GM23248 (cell line): ENCODE measurements at regions not wholly inside any gene's neighbourhood (a gene's known extent, or its start where the extent isn't known, plus 50 kb on each side); places are given as distances from the start of the nearest gene placed in this dataset.

ENCODE experiments used
- DNase-seq: peaks from one replicate; pipeline ENCODE4 v3.0.0-alpha.2; 2015
- H2AFZ ChIP-seq: fragments of 200-600 bp; sonication (generic); 2 replicates; pipeline ENCODE4 v1.6.1; 2016; ENCODE audit warnings: antibody characterized with exemption
- H3F3A ChIP-seq: fragments of 200-600 bp; sonication (generic); 2 replicates; pipeline ENCODE4 v1.6.1; 2016; ENCODE audit warnings: mild to moderate bottlenecking, antibody characterized with exemption, mixed run types; ENCODE audit not compliant: insufficient read depth
- H3K27ac ChIP-seq: fragments of 200-600 bp; sonication (generic); 2 replicates; pipeline ENCODE4 v1.5.1; 2016; ENCODE audit warnings: mild to moderate bottlenecking
- H3K27me3 ChIP-seq: fragments of 200-600 bp; sonication (generic); replicated peaks from 2 replicates; pipeline ENCODE4 v1.6.1; 2016; ENCODE audit warnings: mild to moderate bottlenecking; ENCODE audit not compliant: insufficient read depth
- H3K36me3 ChIP-seq: fragments of 200-600 bp; sonication (generic); 2 replicates; pipeline ENCODE4 v1.6.1; 2016; ENCODE audit warnings: low read depth, mild to moderate bottlenecking
- H3K4me1 ChIP-seq: fragments of 200-600 bp; sonication (generic); 2 replicates; pipeline ENCODE4 v1.6.1; 2016; ENCODE audit warnings: mild to moderate bottlenecking; ENCODE audit not compliant: insufficient read depth
- H3K4me2 ChIP-seq: fragments of 200-600 bp; sonication (generic); one replicate; pipeline ENCODE4 v1.6.1; 2016; ENCODE audit warnings: mild to moderate bottlenecking; ENCODE audit not compliant: unreplicated experiment
- H3K4me3 ChIP-seq: fragments of 200-600 bp; sonication (generic); 2 replicates; pipeline ENCODE4 v1.5.1; 2016; ENCODE audit warnings: mild to moderate bottlenecking
- H3K79me2 ChIP-seq: fragments of 200-600 bp; sonication (generic); 2 replicates; pipeline ENCODE4 v1.6.1; 2016; ENCODE audit warnings: mild to moderate bottlenecking; ENCODE audit not compliant: insufficient read depth
- H3K9ac ChIP-seq: fragments of 200-600 bp; sonication (generic); 2 replicates; pipeline ENCODE4 v1.6.1; 2016; ENCODE audit warnings: mild to moderate bottlenecking
- H3K9me2 ChIP-seq: fragments of 200-600 bp; sonication (generic); 2 replicates; pipeline ENCODE4 v1.6.1; 2016; ENCODE audit warnings: mixed run types, mild to moderate bottlenecking, moderate library complexity; ENCODE audit not compliant: insufficient read depth
- H3K9me3 ChIP-seq: fragments of 200-600 bp; sonication (generic); one replicate; pipeline ENCODE4 v1.6.1; 2017; ENCODE audit warnings: low read depth
- H4K20me1 ChIP-seq: fragments of 200-600 bp; sonication (generic); 2 replicates; pipeline ENCODE4 v1.6.0; 2016; ENCODE audit not compliant: insufficient read depth
- EZH2 ChIP-seq: fragments of 200-600 bp; sonication (generic); IDR thresholded peaks from 2 replicates; pipeline ENCODE4 v1.6.1; 2018; ENCODE audit warnings: antibody characterized with exemption, mild to moderate bottlenecking; ENCODE audit not compliant: insufficient read depth, poor library complexity, severe bottlenecking
- EZH2phosphoT487 ChIP-seq: fragments of 200-600 bp; sonication (generic); IDR thresholded peaks from 2 replicates; pipeline ENCODE4 v1.6.1; 2018; ENCODE audit warnings: antibody characterized with exemption, moderate library complexity, mild to moderate bottlenecking, low read depth; ENCODE audit not compliant: insufficient read depth
- WGBS, 2 experiments: methylation state at CpG; one replicate each; pipeline ENCODE4 v1.1.6; 2015 to 2017; ENCODE audit warnings: low lambda C conversion rate in 2 of 2, low coverage in 1 of 2; ENCODE audit errors: missing lambda C conversion rate in 2 of 2; 5-methylcytosine and 5-hydroxymethylcytosine counted together
- in situ Hi-C: fragments of 300-500 bp; cut with MboI; formaldehyde crosslinking; loops from 2 replicates; pipeline ENCODE4 v1.15.0; 2020

- H3K4me3 ChIP-seq, result no peak overlapping the region
- H4K20me1 ChIP-seq, result no peaks in the 10 kb centered on the region
- H3F3A ChIP-seq, result no peaks in the 10 kb centered on the region
- no peaks in the 10 kb centered on the region for H3K79me2 ChIP-seq
- H3K4me1 ChIP-seq, result no peaks in the 10 kb centered on the region
- 29 to 33% methylated on average over 2 of the region's 2 CpGs for WGBS, 2 experiments
- no peaks in the 10 kb centered on the region for H3K9me3 ChIP-seq
- TF ChIP-seq EZH2phosphoT487, result no peak
- TF ChIP-seq EZH2, result no peak
- H2AFZ ChIP-seq, result no peak overlapping the region
- no peaks in the 10 kb centered on the region for H3K9me2 ChIP-seq
- no peak for DNase-seq
- H3K9ac ChIP-seq, result no peak overlapping the region
- H3K4me2 ChIP-seq, result no peak overlapping the region
- no peak overlapping the region for H3K27ac ChIP-seq
- H3K27me3 ChIP-seq, result no peaks in the 10 kb centered on the region
- in situ Hi-C loops, result no loop called here
- H3K36me3 ChIP-seq, result no peaks in the 10 kb centered on the region
Measured at GRCh38 chr4:144910723-144911122, 187.3 kb downstream of the ANAPC10 start.
